ENCODE measurements at regions not wholly inside any gene's neighbourhood (a gene's known extent, or its start where the extent isn't known, plus 50 kb on each side); places are given as distances from the start of the nearest gene placed in this dataset.
"Not testable (repeated sequence)": the region's sequence is repeated elsewhere in the genome, so short reads cannot be mapped to it uniquely, and the experiment has no call there.

DNA sequence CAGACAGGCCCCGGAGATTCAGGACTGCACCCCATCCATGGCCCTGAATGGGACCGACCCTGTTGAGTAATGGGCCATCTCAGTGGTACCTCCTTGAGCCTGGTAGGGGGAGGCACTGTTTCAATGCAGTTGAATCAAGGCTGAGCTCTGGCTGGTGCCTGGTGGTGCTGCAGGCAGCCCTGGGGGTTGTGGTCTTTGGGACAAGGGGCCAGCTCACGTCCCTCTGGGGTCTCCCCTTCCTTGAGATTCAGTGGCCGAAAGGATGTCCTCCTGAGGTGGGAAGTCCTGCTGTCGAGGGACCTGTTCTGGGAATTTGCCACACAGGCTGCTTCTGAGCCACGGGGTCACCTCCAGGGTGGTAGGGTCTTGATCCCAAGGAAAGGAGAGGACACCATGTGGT is 190.7 kb downstream of the UBE3A start:
- H3K9me1 ChIP-seq (replicated peaks; ENCODE audit: control insufficient read depth, extremely low read depth, insufficient read depth, low read length); H3K27me3 ChIP-seq (ENCODE audit: control insufficient read depth in 2 of 2, insufficient read depth in 2 of 2, low read length in 2 of 2); DNase-seq (ENCODE audit: low read depth, low spot score); intact Hi-C loops (cut with micrococcal nuclease); FAIRE-seq; H3K79me2 ChIP-seq (ENCODE audit: control insufficient read depth, insufficient read depth, low read length); H3K4me1 ChIP-seq (ENCODE audit: control insufficient read depth, extremely low read depth, insufficient read depth, low read length); H3K9ac ChIP-seq (replicated peaks; ENCODE audit: extremely low read depth, insufficient read depth, low read length); H3K27ac ChIP-seq (ENCODE audit: insufficient read depth, low read depth, low read length); H3K4me3 ChIP-seq (replicated peaks in 1 of 3; ENCODE audit: insufficient read depth in 1 of 3, low read depth in 1 of 3, low read length in 3 of 3); H4K20me1 ChIP-seq (replicated peaks; ENCODE audit: control insufficient read depth, extremely low read depth, insufficient read depth, low read length); POLR2A ChIA-PET; H2AFZ ChIP-seq (ENCODE audit: low read depth, low read length); CTCF ChIA-PET; H3K36me3 ChIP-seq (ENCODE audit: control insufficient read depth in 2 of 2, extremely low read depth in 1 of 2, insufficient read depth in 2 of 2, low read length in 2 of 2); H3K4me2 ChIP-seq (ENCODE audit: insufficient read depth, low read length); BruUV-seq (replicated peaks); dilution Hi-C loops (cut with MboI; ENCODE audit: extremely low pct_ligation_motif_present, low sequenced_read_pairs): not testable (repeated sequence)
- peaks cover 10% of the 10 kb centered on the region for H3K9me3 ChIP-seq (replicated peaks; ENCODE audit: control insufficient read depth, insufficient read depth, low read length)

DNA sequence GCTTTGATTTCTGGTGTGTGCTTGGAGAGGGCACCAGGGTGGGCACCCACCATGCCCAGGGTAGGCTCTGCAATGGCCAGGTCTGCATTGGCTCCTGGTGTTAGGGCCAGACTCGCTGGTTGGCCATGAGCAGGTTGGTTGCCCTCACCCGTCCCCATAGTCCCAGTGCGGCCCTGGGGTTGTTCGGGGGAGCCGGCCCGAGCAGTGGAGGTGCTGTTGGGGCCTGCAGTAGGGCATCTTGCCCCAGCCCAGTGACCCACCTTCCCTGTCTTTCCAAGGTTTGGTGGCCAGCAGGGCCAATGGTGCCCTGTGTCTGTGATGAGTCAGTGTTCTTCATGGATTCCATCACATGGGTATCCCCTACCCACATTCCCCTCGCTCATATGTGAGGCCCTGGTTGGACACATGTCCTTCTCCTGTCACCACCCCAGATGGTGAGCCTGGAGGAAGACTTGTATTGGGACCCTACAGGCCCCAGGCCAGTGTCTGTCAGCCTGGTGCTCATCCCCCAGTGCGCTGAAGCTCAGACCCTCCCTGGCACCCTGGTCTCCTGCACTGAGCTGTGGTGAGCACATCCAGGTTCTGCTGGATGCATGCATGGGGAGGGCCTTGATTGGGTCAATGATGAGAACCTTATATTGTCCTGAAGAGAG is 190.1 kb downstream of the UBE3A start:
- Histone ChIP-seq H3K79me2 (ENCODE audit: control insufficient read depth, insufficient read depth, low read length) (no peaks in the 10 kb centered on the region), H3K27ac (ENCODE audit: insufficient read depth, low read depth, low read length) (no peak overlapping the region), H4K20me1 (replicated peaks; ENCODE audit: control insufficient read depth, extremely low read depth, insufficient read depth, low read length) (no peaks in the 10 kb centered on the region), H2AFZ (ENCODE audit: low read depth, low read length) (no peak overlapping the region), H3K4me3 (replicated peaks in 1 of 3; ENCODE audit: insufficient read depth in 1 of 3, low read depth in 1 of 3, low read length in 3 of 3) (no peak overlapping the region), H3K27me3 (ENCODE audit: control insufficient read depth in 2 of 2, insufficient read depth in 2 of 2, low read length in 2 of 2) (no peaks in the 10 kb centered on the region), H3K4me1 (ENCODE audit: control insufficient read depth, extremely low read depth, insufficient read depth, low read length) (no peaks in the 10 kb centered on the region), H3K9me1 (replicated peaks; ENCODE audit: control insufficient read depth, extremely low read depth, insufficient read depth, low read length) (no peaks in the 10 kb centered on the region), H3K4me2 (ENCODE audit: insufficient read depth, low read length) (no peak overlapping the region), H3K9me3 (replicated peaks; ENCODE audit: control insufficient read depth, insufficient read depth, low read length) (peaks cover 8% of the 10 kb centered on the region), H3K36me3 (ENCODE audit: control insufficient read depth in 2 of 2, extremely low read depth in 1 of 2, insufficient read depth in 2 of 2, low read length in 2 of 2) (no peaks in the 10 kb centered on the region), H3K9ac (replicated peaks; ENCODE audit: extremely low read depth, insufficient read depth, low read length) (no peak overlapping the region)
- DNase-seq (ENCODE audit: low read depth, low spot score) (no peak), FAIRE-seq (no peak)
- dilution Hi-C loops (cut with MboI; ENCODE audit: extremely low pct_ligation_motif_present, low sequenced_read_pairs) (no loop called here), intact Hi-C loops (cut with micrococcal nuclease) (no loop called here)
- CTCF ChIA-PET, result no interaction called here
- TF ChIP-seq MAX (IDR thresholded peaks at IDR 0.05; ENCODE audit: insufficient read depth, insufficient read length) (no peak), MYC (IDR thresholded peaks at IDR 0.05; ENCODE audit: low read depth, low read length) (no peak), FOS (IDR thresholded peaks at IDR 0.05; ENCODE audit: borderline replicate concordance, insufficient read depth, low read length) (no peak), JUN (IDR thresholded peaks at IDR 0.05; ENCODE audit: borderline replicate concordance, insufficient read depth, insufficient read length, low read depth) (no peak), POLR2AphosphoS5 (IDR thresholded peaks at IDR 0.05; ENCODE audit: insufficient read depth, low read depth, low read length) (no peak), POLR2A (IDR thresholded peaks at IDR 0.05; ENCODE audit: low read depth, low read length) (no peak), CTCF (IDR thresholded peaks at IDR 0.05; ENCODE audit: extremely low read depth in 1 of 2, insufficient read depth in 1 of 2, low read depth in 1 of 2, low read length in 2 of 2) (no peak)
- BruUV-seq (replicated peaks), result no TSS peak
- POLR2A ChIA-PET, result no interaction called here
